SKM-1 treated with dmso at 0.1 percent for 144 hours (cell line): ENCODE measurements at regions not wholly inside any gene's neighbourhood (a gene's known extent, or its start where the extent isn't known, plus 50 kb on each side); places are given as distances from the start of the nearest gene placed in this dataset.
"Not testable (repeated sequence)": the region's sequence is repeated elsewhere in the genome, so short reads cannot be mapped to it uniquely, and the experiment has no call there.

Source experiments
- DNase-seq: peaks from one replicate; lab custom pipeline; 2025; ENCODE audit not compliant: unreplicated experiment; lab: John Stamatoyannopoulos, UW

DNA sequence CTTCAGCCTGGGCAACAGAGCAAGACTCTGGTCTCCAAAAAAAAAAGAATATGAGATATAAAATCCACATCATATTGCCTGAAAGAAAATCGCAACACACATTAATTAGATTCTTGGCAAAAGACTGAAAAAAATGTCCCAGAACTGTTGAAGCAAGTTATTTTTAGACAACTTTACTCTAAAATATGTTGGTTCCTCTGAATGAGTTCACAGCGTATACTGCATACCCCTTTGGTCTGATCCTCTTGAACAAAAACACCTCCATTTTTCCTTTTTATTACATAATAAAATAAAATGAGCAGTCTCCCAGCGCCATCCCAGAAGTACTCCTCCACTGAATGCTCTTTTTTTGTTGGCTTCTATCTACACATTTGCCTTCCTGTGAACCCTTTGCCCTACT is 126.0 kb upstream of the TMEM170B start:
- no peak for DNase-seq

DNA sequence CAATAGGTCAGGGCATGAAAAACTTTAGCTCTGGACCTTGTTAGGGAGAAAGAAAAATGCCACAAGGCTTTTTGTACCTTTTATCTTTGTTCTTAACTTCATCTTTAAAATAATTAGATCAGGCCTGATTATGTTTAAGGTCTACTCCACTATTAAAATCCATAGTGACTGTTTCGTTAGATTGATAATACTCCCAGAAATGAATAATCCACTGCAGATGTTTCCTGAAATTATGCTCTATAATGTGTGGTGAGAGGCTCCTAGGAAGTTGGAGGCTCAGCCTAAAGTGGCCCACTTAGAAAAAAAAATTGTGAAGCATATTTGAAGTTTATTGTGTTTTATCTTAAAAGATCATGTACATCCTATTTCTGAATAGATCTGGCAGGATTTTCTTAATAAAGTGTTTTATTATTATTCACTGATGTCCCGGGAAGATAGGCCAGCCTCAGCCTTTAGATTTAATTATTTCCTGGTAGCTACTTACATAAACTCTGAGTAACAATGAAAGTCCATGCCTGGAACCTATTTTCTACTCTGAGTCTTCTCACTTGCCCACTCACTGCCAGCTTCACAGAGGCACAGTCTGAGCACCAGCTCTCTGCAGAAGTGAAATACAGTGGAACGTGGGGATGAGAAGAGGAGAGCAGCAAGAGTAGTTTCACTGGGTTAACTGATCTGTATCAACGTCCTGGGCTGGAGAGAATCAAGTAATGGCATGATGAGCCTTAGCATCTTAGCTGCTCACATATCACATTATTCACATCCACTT is 126.8 kb upstream of the TMEM170B start:
- DNase-seq = no peak

DNA sequence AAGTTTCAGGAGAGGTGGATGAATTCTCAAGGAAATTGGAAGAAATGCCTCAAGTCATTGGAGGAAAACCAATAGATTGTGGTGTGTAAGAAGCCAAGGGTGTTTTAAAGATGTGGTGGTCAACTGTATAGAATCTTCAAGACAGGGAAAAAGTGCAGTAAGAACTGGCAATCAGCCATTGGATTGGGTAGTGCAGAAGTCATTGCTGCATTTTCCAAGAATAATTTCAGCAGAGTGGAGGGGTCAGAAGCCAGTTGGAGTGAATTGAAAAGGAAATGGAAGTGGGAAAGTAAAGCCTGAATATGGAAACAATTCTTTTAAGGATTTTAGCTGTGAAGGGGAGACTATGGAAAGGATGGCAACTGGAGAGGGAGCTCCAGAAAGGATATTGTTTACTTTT is 128.2 kb upstream of the TMEM170B start:
- no peak for DNase-seq

DNA sequence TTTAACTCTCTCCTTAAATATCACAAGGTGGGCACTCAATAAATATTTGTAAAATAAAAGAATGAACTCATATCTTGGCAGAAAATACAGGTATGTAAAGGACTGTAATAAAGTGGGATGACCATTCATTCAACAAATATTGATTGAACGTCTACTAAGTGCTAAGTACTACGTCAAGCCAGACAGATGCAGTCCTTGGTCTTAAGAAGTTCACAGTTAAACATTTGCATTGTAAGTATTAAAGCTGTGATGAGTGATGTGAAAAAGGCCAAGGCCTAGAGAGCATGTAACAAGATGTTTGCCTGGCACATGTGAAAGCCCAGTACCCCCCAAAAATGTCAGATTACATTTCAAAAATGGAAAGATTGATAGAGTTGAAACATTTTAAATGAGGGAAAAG is 130.1 kb upstream of the TMEM170B start:
- no peak for DNase-seq

DNA sequence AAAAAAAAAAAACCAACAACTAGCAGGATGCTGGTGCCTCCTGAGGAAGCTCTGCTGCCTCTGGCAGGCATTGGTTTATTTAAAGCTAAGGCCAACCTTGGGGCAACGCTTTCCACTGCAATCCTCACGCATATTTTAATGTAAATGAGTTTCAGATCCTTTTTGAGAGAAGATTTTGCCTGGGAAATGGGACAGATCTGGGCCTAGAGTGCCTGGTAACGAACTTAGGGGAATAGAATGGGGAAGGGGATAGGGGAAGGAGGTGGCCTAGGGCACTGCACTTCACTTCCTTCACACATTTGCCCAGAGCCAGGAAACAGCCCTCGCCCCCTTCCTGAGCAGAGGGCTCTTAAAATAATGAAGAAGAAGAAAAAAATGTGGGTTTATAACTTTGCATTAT is 132.7 kb upstream of the TMEM170B start:
- DNase-seq = no peak

DNA sequence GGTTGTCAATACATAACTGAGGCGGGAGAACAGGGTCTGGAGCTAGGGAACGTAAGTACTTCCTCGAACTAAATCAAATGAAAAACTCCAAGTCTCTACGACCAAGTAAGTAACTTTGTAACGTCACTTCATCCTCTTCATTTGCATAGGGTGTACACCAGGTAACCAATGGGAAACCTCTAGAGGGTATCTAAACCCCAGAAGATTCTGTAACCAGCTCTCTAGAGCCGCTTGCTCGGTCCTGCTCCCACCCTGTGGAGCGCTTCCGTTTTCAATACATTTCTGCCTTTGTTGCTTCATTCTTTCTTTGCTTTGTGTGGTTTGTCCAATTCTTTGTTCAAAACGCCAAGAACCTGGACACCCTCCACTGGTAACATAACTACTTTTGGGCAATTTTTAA is 133.5 kb upstream of the TMEM170B start:
- no peak for DNase-seq

DNA sequence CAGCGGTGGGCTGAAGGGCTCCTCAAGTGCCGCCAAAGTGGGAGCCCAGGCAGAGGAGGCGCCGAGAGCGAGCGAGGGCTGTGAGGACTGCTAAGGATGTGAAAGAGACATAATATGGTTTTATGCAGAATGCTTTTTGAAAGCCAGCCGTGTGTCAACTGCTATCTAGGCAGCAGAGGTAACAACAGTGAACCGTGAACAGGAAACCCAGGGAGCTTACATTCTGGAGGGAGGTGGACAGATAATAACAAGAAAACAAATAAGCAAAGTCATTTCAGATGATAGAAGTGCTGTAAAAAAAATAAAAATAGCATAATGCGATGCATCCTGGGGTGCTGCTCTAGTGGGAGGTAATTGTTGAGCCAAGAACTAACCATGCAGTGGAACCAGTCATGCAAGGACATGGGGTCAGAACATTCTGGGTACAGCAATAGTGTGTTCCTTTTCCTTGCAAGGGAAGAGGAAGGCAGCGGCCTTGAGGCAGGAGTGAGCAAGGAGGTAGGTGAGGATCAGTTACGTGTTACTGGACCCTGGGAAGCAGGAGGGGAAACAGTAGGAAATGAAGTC is 134.4 kb upstream of the TMEM170B start:
- DNase-seq = no peak

DNA sequence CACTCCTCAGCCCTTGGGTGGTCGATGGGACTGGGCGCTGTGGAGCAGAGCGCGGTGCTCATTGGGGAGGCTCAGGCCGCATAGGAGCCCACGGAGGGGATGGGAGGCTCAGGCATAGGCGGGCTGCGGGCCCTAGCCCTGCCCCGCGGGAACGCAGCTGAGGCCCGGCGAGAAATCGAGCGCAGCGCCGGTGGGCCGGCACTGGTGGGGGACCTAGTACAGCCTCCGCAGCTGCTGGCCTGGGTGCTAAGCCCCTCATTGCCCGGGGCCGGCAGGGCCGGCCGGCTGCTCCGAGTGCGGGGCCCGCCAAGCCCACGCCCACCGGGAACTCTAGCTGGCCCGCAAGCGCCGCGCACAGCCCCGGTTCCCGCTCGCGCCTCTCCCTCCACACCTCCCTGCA is 135.0 kb upstream of the TMEM170B start:
- not testable (repeated sequence) for DNase-seq

DNA sequence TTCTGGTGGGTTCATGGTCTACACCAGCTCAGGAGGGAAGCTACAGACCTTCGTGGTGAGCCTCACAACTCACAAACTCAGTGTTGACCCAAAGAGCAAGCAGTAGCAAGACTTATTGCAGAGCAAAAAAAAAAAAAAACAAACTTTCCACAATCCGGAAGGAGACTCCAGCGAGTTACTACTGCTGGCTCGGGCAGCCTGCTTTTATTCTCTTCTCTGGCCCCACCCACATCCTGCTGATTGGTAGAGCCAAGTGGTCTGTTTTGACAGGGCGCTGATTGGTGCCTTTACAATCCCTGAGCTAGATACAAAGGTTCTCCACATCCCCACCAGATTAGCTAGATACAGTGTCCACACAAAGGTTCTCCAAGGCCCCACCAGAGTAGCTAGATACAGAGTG is 135.6 kb upstream of the TMEM170B start:
- not testable (repeated sequence) for DNase-seq

DNA sequence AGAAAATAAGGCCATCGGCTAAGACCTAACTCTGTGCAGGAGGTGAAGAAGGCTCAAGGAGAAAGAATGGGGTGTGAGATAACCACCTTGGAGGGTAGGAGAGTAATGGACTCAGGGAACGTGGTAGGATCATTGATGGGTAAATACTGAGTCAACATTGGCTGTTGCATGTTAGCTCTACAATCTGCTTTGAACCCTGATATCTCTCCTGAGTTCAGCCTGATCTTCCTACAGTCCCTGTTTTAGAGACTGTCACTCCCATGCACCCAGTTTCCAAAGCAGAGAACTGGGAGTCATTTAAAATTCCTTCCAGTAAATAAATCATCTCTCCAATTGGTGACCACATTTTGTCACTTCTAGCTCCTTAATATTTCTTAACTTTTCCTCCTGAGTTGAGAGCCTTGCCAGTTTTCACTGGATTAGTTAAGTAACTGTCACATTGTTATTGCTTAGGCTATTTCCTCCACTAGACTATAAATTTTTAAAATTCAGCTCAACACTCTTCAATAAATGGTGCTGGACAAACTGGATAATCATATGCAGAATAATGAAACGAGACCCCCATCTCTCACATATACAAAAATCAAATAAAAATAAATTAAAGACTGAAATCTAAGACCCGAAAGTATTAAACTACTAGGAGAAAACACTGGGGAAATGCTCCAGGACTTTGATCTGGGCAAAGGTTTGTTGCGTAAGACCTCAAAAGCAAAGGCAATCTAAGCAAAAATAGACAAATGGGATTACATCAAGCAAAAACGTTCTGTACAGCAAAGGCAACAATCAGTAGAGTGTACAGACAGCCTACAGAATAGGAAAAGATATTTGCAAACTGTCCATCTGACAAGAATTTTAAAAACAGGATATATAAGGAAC is 138.9 kb upstream of the TMEM170B start:
- no peak for DNase-seq

DNA sequence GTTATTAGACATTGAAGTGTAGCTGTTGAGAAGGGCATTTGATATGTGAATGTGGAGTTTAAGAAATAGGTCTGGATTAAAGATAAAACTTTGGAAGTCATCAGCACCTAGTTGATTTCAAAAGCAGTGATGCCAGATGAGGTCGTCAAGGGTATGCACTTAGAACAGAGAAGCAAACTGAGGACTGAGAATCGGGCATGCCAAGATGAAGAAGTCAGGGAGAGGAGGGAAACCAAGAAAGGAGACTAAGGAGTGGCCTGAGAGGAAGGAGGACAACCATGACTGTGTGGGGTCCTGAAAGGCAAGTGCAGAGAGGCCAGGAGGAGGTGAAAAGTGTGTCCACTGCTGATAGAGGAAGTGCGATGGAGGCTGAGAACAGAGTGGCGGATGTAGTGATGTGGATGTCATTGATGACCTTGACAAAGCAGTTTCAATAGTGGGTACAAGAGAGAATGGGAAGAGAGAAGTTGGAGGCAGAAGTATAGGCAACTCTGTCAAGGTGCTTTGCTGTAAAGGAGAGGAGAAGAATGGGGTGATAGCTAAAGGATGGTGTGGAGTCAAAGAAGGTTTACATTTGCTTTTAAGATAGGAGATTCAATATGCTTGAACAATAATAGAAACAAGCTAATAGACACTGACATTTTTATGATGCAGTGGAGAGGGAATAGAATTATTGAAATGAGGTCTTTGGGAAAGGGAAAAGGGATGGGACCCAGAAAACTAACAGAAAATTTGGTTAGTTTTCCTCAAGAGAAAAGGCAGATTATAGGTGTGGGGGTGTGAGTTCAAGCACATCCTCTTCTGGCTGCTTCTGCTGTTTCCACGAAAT is 139.7 kb upstream of the TMEM170B start:
- DNase-seq = no peak

DNA sequence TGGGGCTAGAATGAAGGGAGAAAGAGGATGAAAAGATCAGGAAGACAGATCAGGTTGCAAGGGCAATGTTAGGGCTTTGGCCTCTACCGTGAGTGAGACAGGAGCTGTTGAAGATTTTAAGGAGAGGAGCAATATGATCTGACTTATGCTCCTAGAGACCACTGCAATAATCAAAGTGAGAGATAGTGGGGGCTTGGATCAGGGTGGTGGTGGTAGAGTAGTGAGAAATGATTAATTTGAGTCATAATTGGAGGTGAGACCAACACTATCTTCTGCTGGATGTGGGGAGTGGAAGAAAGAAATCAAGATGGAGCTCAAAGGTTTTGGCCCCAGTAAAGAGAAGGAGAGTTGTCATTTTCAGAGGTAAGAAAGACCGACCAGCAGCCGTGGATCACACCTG is 140.7 kb upstream of the TMEM170B start:
- no peak for DNase-seq

DNA sequence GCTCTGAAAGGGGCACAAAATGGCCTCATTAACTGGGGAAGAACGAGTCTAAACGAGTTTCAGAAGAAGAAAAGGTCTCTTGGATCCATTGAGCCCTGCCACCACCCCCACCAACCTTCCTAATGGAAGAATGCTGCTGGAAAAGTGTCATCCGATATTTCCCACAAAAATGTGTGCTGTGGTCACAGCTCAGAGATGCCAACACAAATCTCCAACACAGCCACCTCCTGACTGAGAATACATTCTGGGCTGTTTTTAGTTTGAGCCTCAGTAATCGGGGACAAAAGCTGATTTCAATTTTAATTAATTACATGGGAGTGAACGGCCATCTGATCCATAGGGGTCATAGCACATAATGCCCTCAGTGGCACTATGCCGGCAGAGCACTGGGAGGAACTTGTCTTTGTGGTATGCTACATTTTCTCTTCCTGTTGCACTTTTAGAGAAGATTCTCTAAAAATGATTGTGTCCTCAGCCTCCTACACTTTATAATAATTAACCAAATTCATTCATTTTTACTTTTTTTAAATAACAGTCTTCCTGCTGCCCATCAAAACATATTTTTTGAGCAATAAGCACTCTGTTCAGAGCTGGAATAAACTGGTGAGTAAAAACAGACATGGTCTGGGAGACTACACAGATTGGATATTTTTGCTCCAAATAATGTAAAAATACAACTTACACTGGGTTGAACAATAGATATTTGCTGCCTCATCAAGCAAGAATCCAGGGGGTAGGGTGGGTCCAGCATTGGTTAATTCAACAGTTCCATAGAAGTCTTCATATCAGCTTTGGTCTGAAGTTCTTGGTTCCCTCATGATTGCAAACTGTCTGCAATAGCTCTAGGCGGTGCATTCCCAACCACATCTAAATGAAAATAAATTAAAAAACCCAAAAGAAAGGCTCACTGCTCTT is 143.6 kb upstream of the TMEM170B start:
- no peak for DNase-seq

DNA sequence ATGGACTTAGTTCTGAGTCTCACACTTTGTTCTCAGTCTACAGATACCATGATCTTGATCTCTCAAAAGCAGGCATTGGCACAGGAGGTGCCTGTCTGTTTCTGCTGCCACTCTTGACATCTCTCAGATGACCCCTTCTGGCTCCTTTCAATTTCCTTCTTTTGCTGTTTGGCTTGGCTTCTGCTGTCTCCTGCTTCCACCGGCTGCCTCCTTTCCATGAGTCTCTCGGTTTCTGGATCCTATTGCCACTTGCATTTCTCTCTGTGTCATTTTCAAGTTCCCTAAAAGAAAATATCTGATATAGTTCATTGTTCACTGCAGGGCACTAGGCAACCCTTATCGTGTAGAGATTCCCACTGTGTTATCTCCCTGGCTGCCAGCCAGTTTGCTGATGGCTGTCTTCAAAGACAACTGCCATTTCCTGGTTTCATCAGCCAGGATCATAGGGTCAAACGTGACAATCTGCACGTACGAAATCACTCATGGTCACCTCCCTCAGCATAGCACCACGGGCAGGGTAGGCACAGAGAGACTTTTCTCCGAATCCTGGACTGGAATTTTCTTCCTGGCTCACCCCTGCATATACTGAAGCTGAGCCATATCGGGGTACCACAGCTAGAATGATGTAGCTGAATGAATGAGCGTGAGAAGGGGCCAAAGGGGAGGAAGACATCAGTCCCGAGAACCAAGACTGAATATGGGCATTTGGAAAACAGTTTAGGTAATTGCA is 144.6 kb upstream of the TMEM170B start:
- DNase-seq = no peak

DNA sequence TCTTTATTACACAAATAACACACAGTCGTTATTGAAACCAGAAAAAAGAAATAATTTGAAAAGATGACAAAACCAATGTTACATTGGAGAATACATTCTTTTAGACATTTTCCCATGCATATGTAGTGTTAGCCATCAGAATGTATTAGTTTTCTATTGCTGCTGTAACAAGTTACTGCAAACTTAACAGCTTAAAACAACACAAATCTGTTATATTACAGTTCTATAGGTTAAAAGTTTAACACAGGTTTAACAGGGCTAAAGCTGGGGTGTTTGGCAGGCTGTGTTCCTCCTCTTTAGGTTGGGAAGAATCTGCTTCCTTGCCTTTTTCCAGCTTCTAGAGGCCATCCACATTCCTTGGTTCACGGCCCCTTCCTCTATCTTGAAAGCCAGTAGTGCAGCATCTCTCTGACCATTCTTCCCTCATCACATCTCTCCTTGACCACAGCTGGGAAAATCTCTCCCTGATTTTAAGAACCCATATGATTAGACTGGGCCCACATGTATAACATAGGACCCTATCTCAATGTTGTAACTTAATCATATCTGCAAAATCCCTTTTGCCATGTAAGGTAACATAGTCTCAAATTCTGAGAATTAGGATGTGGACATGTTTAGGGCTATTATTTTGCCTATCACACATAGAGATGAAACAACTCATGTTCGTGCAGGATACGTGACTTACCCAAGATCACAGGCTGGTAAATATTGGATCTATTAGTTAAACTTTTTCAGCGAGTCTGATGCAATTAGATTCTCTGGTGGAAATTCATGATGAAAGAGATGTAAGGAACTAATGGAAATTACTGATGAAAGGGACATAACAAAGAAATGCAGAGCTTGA is 145.4 kb upstream of the TMEM170B start:
- no peak for DNase-seq

DNA sequence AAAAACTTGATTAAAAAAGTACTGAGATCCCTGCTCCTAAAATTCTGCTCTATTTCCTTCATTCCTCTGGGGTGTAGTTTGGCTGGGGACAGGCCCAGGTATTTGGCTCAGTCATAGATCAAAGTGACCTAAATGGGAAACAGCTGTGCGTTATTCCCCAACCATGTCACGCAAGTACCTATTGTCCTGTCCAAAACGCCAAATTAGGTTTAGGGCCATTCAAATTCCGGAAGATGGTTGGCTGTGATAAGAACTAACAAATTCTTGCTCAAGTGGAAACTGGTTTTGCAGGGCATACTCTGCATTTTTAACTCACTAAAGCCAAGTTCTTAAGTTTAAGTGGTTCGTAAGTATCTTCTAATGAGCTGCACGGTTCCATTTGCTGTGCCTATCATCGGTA is 147.6 kb upstream of the TMEM170B start:
- DNase-seq = no peak

DNA sequence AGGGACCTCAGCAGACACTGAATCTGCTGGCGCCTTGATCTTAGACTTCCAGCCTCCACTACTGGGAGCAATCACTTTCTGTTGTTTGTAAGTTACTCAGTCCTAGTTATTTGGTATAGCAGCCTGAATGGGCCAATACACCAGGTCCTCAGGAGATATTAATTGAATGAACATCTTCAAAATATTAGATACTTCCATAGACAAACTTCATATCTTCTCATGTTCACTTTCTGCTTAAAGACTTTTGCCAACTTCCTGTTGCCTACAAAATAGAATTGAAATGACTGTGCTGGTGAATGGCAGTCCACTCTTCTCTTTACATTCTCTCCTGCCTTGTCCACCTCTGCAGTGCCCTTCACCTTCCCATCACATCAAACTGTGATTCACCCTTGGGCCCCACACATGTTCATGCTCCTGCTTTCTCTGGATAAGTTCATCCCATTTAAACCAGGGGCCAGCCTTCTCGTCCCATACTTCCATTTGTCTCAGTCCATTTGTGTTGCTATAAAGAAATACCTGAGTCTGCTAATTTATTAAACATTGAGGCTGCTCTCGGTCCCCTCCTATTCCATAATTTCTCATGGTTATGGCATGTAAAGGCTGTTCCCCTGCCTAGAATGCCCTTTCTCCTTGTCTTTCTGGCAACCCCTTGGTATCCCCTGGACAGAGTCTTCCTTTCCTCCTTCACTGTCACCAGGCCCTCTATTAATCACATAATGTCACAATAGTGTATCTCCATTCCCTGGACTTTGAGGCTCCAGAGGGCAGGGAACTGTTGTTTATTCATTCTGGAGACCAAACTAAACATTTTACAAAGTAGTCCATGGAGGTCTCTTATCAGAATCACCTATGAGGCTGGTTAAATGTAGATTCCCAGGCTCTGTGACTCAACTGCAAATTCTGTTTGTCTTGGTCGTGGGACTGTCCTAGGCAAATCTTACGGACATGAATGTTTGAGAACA is 148.3 kb upstream of the TMEM170B start:
- no peak for DNase-seq
